GM19043 (cell line): ENCODE measurements at regions not wholly inside any gene's neighbourhood (a gene's known extent, or its start where the extent isn't known, plus 50 kb on each side); places are given as distances from the start of the nearest gene placed in this dataset.
A peak's percentile ranks its signal among the peaks of the same experiment; 100 is the strongest.

Experiments
- ATAC-seq: cut with Tn5 transposase; IDR thresholded peaks from one replicate; pipeline ENCODE4 v1.9.1; 2021; ENCODE audit warnings: low read depth; ENCODE audit not compliant: unreplicated experiment

- ATAC-seq, result no peak
These were observed 315.2 kb upstream of the CHAC2 start for GRCh38 chr2:53452400-53452799.

- no peak for ATAC-seq
These were observed 316.7 kb upstream of the CHAC2 start for GRCh38 chr2:53450923-53451322.

- ATAC-seq, result no peak
These were observed 319.0 kb upstream of the CHAC2 start for GRCh38 chr2:53448591-53448990.

GRCh38 chr2:53448086-53448485 is 319.5 kb upstream of the CHAC2 start:
- no peak for ATAC-seq

- ATAC-seq, result no peak
These were observed 322.1 kb upstream of the CHAC2 start for GRCh38 chr2:53445383-53446070.

GRCh38 chr2:53442783-53443182 is 324.8 kb upstream of the CHAC2 start:
- no peak for ATAC-seq

GRCh38 chr2:53442093-53442492 is 325.5 kb upstream of the CHAC2 start:
- ATAC-seq, result no peak

- no peak for ATAC-seq
These were observed 328.9 kb upstream of the CHAC2 start for GRCh38 chr2:53438692-53439091.

- no peak for ATAC-seq
These were observed 329.5 kb upstream of the CHAC2 start for GRCh38 chr2:53438100-53438499.

GRCh38 chr2:53437371-53437770 is 330.2 kb upstream of the CHAC2 start:
- no peak for ATAC-seq

- ATAC-seq, result no peak
These were observed 330.7 kb upstream of the CHAC2 start for GRCh38 chr2:53436882-53437281.

- no peak for ATAC-seq
These were observed 332.0 kb upstream of the CHAC2 start for GRCh38 chr2:53435610-53436009.

GRCh38 chr2:53434466-53434865 is 333.1 kb upstream of the CHAC2 start:
- ATAC-seq, result no peak

GRCh38 chr2:53432936-53433335 is 334.7 kb upstream of the CHAC2 start:
- no peak for ATAC-seq

- ATAC-seq, result no peak
These were observed 337.7 kb upstream of the CHAC2 start for GRCh38 chr2:53429901-53430300.

GRCh38 chr2:53424902-53425301 is 342.7 kb upstream of the CHAC2 start:
- ATAC-seq, result peak; percentile 50

- ATAC-seq, result no peak
These were observed 344.1 kb upstream of the CHAC2 start for GRCh38 chr2:53423465-53423864.

- ATAC-seq, result peak; percentile 66
These were observed 344.6 kb upstream of the CHAC2 start for GRCh38 chr2:53422979-53423378.

GRCh38 chr2:53417385-53417784 is 350.2 kb upstream of the CHAC2 start:
- ATAC-seq, result no peak

- no peak for ATAC-seq
These were observed 360.1 kb upstream of the CHAC2 start for GRCh38 chr2:53407363-53408080.

- peak; percentile 58 for ATAC-seq
These were observed 363.7 kb upstream of the CHAC2 start for GRCh38 chr2:53403792-53404413.

GRCh38 chr2:53397085-53397484 is 370.5 kb upstream of the CHAC2 start:
- ATAC-seq, result no peak
